Hematopoietic multipotent progenitor cell treated with erythropoietin and hydrocortisone succinate and interleukin-3 and kit ligand, for 6 days (in vitro differentiated cells): ENCODE measurements at regions not wholly inside any gene's neighbourhood (a gene's known extent, or its start where the extent isn't known, plus 50 kb on each side); places are given as distances from the start of the nearest gene placed in this dataset.
A peak's percentile ranks its signal among the peaks of the same experiment; 100 is the strongest.
"Not testable (repeated sequence)": the region's sequence is repeated elsewhere in the genome, so short reads cannot be mapped to it uniquely, and the experiment has no call there.

ENCODE experiments used
- DNase-seq: peaks from one replicate; pipeline ENCODE4 v3.0.0-alpha.2; 2015

GRCh38 chr13:84640691-84641090, 758.4 kb upstream of the SLITRK1 start:
- DNase-seq, result no peak

GRCh38 chr13:84630476-84630875, 748.2 kb upstream of the SLITRK1 start:
- DNase-seq, result no peak

DNA sequence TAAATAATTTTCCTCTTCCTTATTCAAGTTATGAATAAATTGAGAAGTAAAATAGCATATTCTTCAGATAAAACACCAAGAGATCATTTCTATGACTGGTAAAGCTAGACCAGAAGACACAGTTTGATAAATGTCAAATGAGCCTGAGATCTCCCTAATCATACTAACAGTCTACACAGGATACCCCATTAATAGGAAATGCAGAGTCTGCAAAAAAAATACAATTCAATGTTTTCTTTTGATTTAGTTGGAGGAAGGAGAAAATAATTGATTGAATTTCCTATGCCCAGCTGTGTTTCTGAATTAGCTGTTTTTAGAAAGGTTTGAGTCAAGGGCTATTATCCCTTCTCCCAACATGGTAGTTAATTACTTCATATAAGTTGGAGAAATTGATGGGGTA, 734.6 kb upstream of the SLITRK1 start:
- no peak for DNase-seq

GRCh38 chr13:84609716-84610115, 727.4 kb upstream of the SLITRK1 start:
- DNase-seq, result no peak

- no peak for DNase-seq
Observed at GRCh38 chr13:84607261-84608013, 725.2 kb upstream of the SLITRK1 start.

- DNase-seq, result no peak
Observed at GRCh38 chr13:84606616-84607015, 724.3 kb upstream of the SLITRK1 start.

DNA sequence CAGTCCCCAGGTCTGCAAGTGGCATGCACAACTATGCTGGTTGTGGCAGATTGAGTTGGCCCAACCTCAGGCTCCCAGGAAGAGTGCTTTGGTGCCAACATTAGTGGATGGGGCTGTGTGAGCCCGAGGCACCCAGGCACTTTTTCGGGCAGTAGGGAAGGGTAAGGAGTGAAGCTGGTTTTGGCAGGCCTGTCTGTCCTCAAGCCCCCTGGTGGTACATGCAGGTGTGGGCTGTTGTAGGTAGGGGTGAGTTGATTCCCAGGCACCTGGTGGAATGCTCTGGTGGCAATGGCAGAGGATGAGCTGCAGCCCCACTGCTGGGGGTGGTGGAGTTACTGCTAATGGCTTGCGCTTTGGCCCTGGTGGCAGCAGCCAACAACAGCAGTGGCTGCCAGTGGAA, 723.7 kb upstream of the SLITRK1 start:
- no peak for DNase-seq

GRCh38 chr13:84591444-84591843, 709.2 kb upstream of the SLITRK1 start:
- no peak for DNase-seq

DNA sequence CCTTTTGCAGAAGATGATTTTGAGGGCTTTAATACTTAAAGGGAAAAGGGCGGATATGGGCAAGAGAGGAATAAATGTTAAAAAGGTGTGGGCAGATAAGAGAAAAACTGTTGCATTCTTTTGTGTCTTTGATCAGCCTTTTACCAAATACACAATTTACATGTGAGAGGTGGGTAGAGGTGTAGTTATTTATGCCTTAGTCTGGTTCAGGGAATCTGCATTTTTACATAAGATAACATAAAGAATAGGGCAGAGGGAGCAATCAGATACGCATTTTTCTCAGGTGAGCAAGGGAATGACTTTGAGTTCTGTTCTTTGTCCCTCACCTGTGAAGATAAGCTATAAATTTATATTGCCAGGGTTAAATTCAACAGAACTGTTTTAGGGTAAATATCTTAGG, 708.4 kb upstream of the SLITRK1 start:
- no peak for DNase-seq

DNA sequence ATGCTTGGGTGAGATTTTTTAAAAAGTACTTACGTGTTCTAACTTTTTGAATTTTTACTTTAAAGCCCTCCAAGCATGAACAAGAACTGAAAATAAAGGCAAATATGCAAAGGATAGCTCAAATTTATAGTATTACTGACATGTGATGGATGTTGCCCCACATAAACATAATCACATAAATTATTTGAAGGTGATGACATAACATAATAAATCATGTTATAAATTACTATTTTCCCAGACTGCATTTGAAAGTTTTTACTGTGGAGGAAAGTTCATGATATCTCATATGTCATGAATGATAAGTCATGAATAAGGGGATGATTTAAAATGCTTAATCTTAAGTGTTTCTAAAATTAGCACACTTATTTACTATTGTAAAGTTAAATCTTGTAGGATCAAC, 705.7 kb upstream of the SLITRK1 start:
- DNase-seq, result no peak

GRCh38 chr13:84579901-84580300, 697.6 kb upstream of the SLITRK1 start:
- not testable (repeated sequence) for DNase-seq

GRCh38 chr13:84574851-84575250, 692.6 kb upstream of the SLITRK1 start:
- DNase-seq, result peak; percentile 8

GRCh38 chr13:84571264-84571663, 689.0 kb upstream of the SLITRK1 start:
- no peak for DNase-seq

DNA sequence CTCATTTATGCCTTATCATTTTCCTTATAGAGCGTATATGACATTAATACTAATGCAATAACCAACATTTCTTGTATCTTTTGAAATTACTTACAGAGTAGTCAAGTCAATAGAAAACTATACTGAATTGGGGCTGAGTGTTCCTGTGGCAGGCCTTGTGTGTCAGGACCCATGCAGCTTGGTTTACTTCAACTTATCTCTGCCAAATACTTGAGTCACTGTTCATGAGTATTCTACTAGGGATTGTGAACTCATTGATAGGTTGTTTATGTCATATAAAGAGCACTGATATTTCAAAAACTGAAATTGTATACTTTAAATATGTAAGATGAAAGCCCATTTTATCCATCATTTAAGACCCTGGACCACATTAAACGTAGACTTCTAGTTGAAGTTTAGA, 688.6 kb upstream of the SLITRK1 start:
- no peak for DNase-seq

- no peak for DNase-seq
Observed at GRCh38 chr13:84569366-84569765, 687.1 kb upstream of the SLITRK1 start.

- DNase-seq, result peak; percentile 7
Observed at GRCh38 chr13:84567848-84568247, 685.6 kb upstream of the SLITRK1 start.

- DNase-seq, result no peak
Observed at GRCh38 chr13:84566780-84567179, 684.5 kb upstream of the SLITRK1 start.

- DNase-seq, result no peak
Observed at GRCh38 chr13:84563611-84564010, 681.3 kb upstream of the SLITRK1 start.

DNA sequence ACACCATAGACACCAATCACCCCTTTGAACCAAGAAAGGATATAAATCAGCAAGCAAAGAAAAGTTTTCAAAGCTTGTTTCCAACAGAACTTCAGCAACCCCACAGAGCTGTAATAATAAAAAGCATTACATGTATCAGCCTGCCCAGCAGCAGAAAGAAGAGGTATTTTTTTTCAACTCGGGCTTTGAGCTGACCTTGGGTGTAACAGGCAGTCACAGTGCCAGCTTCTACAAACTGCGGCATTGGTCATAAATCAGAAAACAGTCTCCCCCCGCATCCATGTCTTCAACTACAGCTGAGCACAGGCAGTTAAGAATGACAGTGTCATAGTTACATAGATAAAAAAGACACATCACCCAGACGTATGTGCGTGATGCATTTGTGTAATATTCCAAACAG, 671.0 kb upstream of the SLITRK1 start:
- DNase-seq, result no peak

GRCh38 chr13:84543962-84544361, 661.7 kb upstream of the SLITRK1 start:
- no peak for DNase-seq

DNA sequence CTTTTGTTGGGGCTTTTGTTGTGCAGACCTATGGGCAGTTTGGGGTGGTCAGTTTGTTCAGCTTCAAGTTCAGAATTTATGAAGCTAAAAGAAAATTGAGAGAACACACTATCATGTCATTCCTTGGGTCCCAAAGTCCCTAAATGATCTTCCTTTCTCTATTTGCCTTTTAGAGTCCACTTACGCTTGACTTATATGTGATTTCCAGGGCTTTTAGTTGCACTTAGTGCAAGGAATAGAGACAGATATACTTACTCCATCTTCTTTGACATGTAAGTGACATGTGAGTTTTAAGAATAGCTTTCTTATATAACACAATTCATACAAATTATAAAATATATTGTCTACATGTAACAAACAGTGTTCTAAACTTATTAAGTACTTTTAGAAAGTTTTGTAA, 660.1 kb upstream of the SLITRK1 start:
- no peak for DNase-seq

DNA sequence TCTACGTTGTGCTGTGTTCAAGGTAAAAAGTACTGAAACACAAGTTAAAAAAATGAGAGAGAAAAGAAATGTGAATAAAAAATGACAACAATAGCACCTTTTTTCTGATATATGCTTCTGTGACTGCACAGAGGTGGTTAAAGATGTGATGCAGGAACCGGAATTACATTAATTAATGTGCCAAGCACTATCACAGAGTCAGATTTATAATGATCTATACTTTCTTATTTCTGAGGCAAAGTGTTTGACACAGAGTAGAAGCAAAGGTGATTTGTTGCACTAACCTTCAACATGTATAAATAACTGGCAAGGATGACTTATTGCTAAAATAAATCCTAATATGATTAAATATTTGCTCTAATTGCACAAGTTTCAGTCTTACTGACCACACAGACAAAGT, 654.6 kb upstream of the SLITRK1 start:
- no peak for DNase-seq

DNA sequence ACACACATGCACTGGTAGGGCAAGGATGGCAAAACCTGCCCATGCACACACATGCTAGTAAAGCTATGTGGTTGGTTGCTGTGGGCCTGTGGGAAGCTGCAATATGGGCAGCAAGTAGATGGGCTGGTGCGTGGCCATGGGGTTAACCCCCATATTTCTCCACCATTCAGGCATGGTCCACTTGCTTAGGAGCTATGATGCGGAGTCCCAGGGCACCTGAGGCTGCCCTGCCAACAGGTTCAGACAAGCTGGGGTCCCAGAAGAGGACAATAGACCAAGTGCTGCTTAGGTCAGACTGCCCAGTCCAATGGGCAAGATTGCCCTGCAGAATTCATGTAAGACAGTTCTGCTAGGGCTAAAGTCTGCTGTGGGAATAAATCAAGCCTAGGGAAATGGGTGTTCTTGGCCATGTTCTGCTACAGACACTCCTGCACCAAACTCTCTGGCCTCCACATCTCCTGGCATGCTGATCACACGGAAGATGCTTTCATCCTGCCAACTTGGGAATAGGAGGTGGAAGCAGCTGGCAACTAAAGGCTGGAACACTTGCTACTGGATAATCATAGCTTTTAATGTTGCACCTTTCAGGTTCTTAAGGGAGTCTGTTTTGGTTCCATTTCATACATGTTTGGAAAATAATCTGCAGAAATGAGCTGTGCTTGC, 646.3 kb upstream of the SLITRK1 start:
- no peak for DNase-seq

GRCh38 chr13:84525865-84526264, 643.6 kb upstream of the SLITRK1 start:
- DNase-seq, result no peak

GRCh38 chr13:84524586-84524985, 642.3 kb upstream of the SLITRK1 start:
- no peak for DNase-seq
